ENCODE measurements at regions not wholly inside any gene's neighbourhood (a gene's known extent, or its start where the extent isn't known, plus 50 kb on each side); places are given as distances from the start of the nearest gene placed in this dataset.

GRCh38 chr16:81185416-81185815, 53.1 kb upstream of the BCO1 start:
- DNase-seq (ENCODE audit: low read depth): no peak

- peak; percentile 94 for DNase-seq (ENCODE audit: low read depth)
Observed at GRCh38 chr16:81181013-81181720, 57.3 kb upstream of the BCO1 start.

GRCh38 chr16:81180578-81180977, 57.9 kb upstream of the BCO1 start:
- no peak for DNase-seq (ENCODE audit: low read depth)

GRCh38 chr16:81179219-81179618, 59.3 kb upstream of the BCO1 start:
- no peak for DNase-seq (ENCODE audit: low read depth)

- peak; percentile 44 for DNase-seq (ENCODE audit: low read depth)
Observed at GRCh38 chr16:81175325-81175891, 63.1 kb upstream of the BCO1 start.

- no peak for DNase-seq (ENCODE audit: low read depth)
Observed at GRCh38 chr16:81174644-81175324, 63.7 kb upstream of the BCO1 start.

GRCh38 chr16:81172769-81173658, 65.5 kb upstream of the BCO1 start:
- DNase-seq (ENCODE audit: low read depth): no peak

GRCh38 chr16:81170824-81171223, 67.7 kb upstream of the BCO1 start:
- no peak for DNase-seq (ENCODE audit: low read depth)

GRCh38 chr16:81168406-81168805, 70.1 kb upstream of the BCO1 start:
- no peak for DNase-seq (ENCODE audit: low read depth)

- DNase-seq (ENCODE audit: low read depth): no peak
Observed at GRCh38 chr16:81167851-81168250, 70.6 kb upstream of the BCO1 start.

GRCh38 chr16:81166417-81167300, 70.5 kb upstream of the GCSH start:
- no peak for DNase-seq (ENCODE audit: low read depth)

GRCh38 chr16:81165411-81166097, 69.4 kb upstream of the GCSH start:
- DNase-seq (ENCODE audit: low read depth): no peak

- DNase-seq (ENCODE audit: low read depth): no peak
Observed at GRCh38 chr16:81164958-81165357, 68.8 kb upstream of the GCSH start.

GRCh38 chr16:81164481-81164880, 68.3 kb upstream of the GCSH start:
- no peak for DNase-seq (ENCODE audit: low read depth)

- DNase-seq (ENCODE audit: low read depth): no peak
Observed at GRCh38 chr16:81163671-81164070, 67.5 kb upstream of the GCSH start.

GRCh38 chr16:81158964-81159363, 62.8 kb upstream of the GCSH start:
- no peak for DNase-seq (ENCODE audit: low read depth)

GRCh38 chr16:81155769-81156168, 59.6 kb upstream of the GCSH start:
- DNase-seq (ENCODE audit: low read depth): no peak

- DNase-seq (ENCODE audit: low read depth): no peak
Observed at GRCh38 chr16:81151648-81152310, 55.6 kb upstream of the GCSH start.

GRCh38 chr16:81149614-81150013, 53.4 kb upstream of the GCSH start:
- no peak for DNase-seq (ENCODE audit: low read depth)

GRCh38 chr16:81148277-81148676, 52.1 kb upstream of the GCSH start:
- no peak for DNase-seq (ENCODE audit: low read depth)
